ENCODE measurements at regions not wholly inside any gene's neighbourhood (a gene's known extent, or its start where the extent isn't known, plus 50 kb on each side); places are given as distances from the start of the nearest gene placed in this dataset.

DNA sequence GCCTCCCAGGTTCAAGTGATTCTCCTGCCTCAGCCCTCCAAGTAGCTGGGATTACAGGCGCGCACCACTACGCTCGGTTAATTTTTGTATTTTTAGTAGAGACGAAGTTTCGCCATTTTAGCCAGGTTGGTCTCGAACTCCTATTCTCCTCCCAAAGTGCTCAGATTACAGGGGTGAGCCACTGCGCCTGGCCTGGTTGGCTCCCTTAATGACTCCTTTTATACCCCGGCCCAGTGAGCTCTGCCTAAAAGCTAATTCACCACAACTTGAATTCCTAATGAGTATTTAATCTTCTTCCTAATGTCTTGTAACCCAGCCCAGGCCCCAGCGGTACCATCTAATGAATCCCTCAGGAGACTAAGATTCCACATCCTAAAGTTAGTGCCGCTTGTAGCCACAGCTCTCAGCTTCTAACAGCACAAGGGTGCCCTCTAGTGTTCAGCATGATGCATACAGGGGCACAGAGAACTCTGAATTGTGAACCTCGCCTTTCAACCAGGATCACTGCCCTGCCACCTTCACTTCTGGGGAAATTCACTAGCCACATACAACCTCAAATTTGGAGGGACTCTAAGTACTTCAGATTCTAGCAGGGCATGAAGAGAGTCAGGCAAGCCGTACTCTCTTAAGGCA lies 89.5 kb downstream of the OR13H1 start:
- no peak overlapping the region for H3K4me3 Mint-ChIP-seq
- WGBS, 2 experiments (ENCODE audit: insufficient coverage in 1 of 2, insufficient read length in 1 of 2): 32 to 61% methylated on average over 2 to 13 of the region's 13 CpGs
- H3K27ac Mint-ChIP-seq: no peak overlapping the region
- Histone ChIP-seq H3K4me1 (ENCODE audit: control insufficient read depth, insufficient read depth, low read length) (no peaks in the 10 kb centered on the region), H3K27me3 (ENCODE audit: control insufficient read depth, insufficient read depth, low read length, poor library complexity, severe bottlenecking) (no peaks in the 10 kb centered on the region), H3K36me3 (ENCODE audit: control insufficient read depth, insufficient read depth, low read length) (no peaks in the 10 kb centered on the region), H3K27ac (ENCODE audit: low read depth, low read length) (no peak overlapping the region), H3K4me3 (ENCODE audit: low read length) (no peak overlapping the region), H3K9ac (ENCODE audit: extremely low read depth, low read length, poor library complexity, severe bottlenecking) (no peak overlapping the region), H3K9me3 (ENCODE audit: control insufficient read depth, low read length) (no peaks in the 10 kb centered on the region)
- no peaks in the 10 kb centered on the region for H3K4me1 Mint-ChIP-seq
- TF ChIP-seq CTCF (conservative IDR thresholded peaks at IDR 0.05): peak; percentile 96
- peaks cover 5% of the 10 kb centered on the region for H3K9me3 Mint-ChIP-seq
- peak; percentile 83 for DNase-seq
- H3K36me3 Mint-ChIP-seq (ENCODE audit: low read depth): no peaks in the 10 kb centered on the region
- H3K27me3 Mint-ChIP-seq (ENCODE audit: insufficient read depth): peaks cover 7% of the 10 kb centered on the region

GRCh38 chrX:131634900-131635299 lies 91.0 kb downstream of the OR13H1 start:
- Histone ChIP-seq H3K27me3 (ENCODE audit: control insufficient read depth, insufficient read depth, low read length, poor library complexity, severe bottlenecking) (no peaks in the 10 kb centered on the region), H3K4me3 (ENCODE audit: low read length) (no peak overlapping the region), H3K36me3 (ENCODE audit: control insufficient read depth, insufficient read depth, low read length) (no peaks in the 10 kb centered on the region), H3K9me3 (ENCODE audit: control insufficient read depth, low read length) (no peaks in the 10 kb centered on the region), H3K9ac (ENCODE audit: extremely low read depth, low read length, poor library complexity, severe bottlenecking) (no peak overlapping the region), H3K27ac (ENCODE audit: low read depth, low read length) (no peak overlapping the region), H3K4me1 (ENCODE audit: control insufficient read depth, insufficient read depth, low read length) (no peaks in the 10 kb centered on the region)
- TF ChIP-seq CTCF (conservative IDR thresholded peaks at IDR 0.05): no peak
- Mint-ChIP-seq H3K4me3 (no peak overlapping the region), H3K27me3 (ENCODE audit: insufficient read depth) (peaks cover 8% of the 10 kb centered on the region), H3K4me1 (no peaks in the 10 kb centered on the region), H3K27ac (no peak overlapping the region), H3K36me3 (ENCODE audit: low read depth) (no peaks in the 10 kb centered on the region), H3K9me3 (peaks cover 5% of the 10 kb centered on the region)
- WGBS, 2 experiments (ENCODE audit: insufficient coverage in 1 of 2, insufficient read length in 1 of 2): 100% methylated on average over 1 of the region's 1 CpG; no CpG with 5 or more reads in 1 of the 2 experiments
- no peak for DNase-seq

DNA sequence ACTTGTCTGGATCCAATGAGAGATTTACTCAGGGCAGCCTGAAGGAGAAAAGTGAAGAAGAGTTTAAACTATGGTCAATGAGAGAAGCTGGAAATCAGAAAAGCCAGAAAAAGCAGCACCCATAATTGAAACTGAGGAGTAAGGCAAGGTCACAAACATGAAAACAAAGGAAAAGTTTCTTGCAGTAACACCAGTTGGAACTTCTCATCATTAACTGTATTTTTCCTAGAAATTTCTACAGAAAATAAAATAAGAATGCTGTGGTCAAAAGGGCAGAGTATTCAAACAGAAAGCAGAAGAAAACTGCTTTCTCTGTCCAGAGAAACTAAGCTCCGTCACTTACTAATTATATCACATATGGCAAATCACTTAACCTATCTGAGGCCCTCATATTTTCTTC lies 102.2 kb downstream of the OR13H1 start:
- H3K4me3 Mint-ChIP-seq: no peak overlapping the region
- no peaks in the 10 kb centered on the region for H3K9me3 Mint-ChIP-seq
- Histone ChIP-seq H3K4me1 (ENCODE audit: control insufficient read depth, insufficient read depth, low read length) (no peaks in the 10 kb centered on the region), H3K9me3 (ENCODE audit: control insufficient read depth, low read length) (no peaks in the 10 kb centered on the region), H3K4me3 (ENCODE audit: low read length) (no peak overlapping the region), H3K9ac (ENCODE audit: extremely low read depth, low read length, poor library complexity, severe bottlenecking) (no peak overlapping the region), H3K27ac (ENCODE audit: low read depth, low read length) (no peak overlapping the region), H3K27me3 (ENCODE audit: control insufficient read depth, insufficient read depth, low read length, poor library complexity, severe bottlenecking) (no peaks in the 10 kb centered on the region), H3K36me3 (ENCODE audit: control insufficient read depth, insufficient read depth, low read length) (no peaks in the 10 kb centered on the region)
- no peak for DNase-seq
- no peak overlapping the region for H3K27ac Mint-ChIP-seq
- H3K27me3 Mint-ChIP-seq (ENCODE audit: insufficient read depth): peaks cover 9% of the 10 kb centered on the region
- no peak for TF ChIP-seq CTCF (conservative IDR thresholded peaks at IDR 0.05)
- no peaks in the 10 kb centered on the region for H3K4me1 Mint-ChIP-seq
- H3K36me3 Mint-ChIP-seq (ENCODE audit: low read depth): no peaks in the 10 kb centered on the region
- no CpG with 5 or more reads among the region's 1 CpG for WGBS, 2 experiments (ENCODE audit: insufficient coverage in 1 of 2, insufficient read length in 1 of 2)
